NCI-H524 treated with DMSO at 0.1 percent for 48 hours (cell line): ENCODE measurements at regions not wholly inside any gene's neighbourhood (a gene's known extent, or its start where the extent isn't known, plus 50 kb on each side); places are given as distances from the start of the nearest gene placed in this dataset.

Experiments used
- DNase-seq: peaks from one replicate; lab custom pipeline; 2025; lab: John Stamatoyannopoulos, UW

GRCh38 chr11:103624708-103625623 is 411.5 kb upstream of the DDI1 start:
- no peak for DNase-seq

- no peak for DNase-seq
Measured at GRCh38 chr11:103625624-103625965, 410.8 kb upstream of the DDI1 start.

GRCh38 chr11:103628121-103628520 is 408.3 kb upstream of the DDI1 start:
- DNase-seq = no peak

- DNase-seq = no peak
Measured at GRCh38 chr11:103631841-103632240, 404.6 kb upstream of the DDI1 start.

- DNase-seq = no peak
Measured at GRCh38 chr11:103633068-103633788, 403.2 kb upstream of the DDI1 start.

- no peak for DNase-seq
Measured at GRCh38 chr11:103633819-103634590, 402.4 kb upstream of the DDI1 start.

- DNase-seq = no peak
Measured at GRCh38 chr11:103636232-103636631, 400.2 kb upstream of the DDI1 start.

GRCh38 chr11:103637295-103637694 is 399.1 kb upstream of the DDI1 start:
- no peak for DNase-seq

GRCh38 chr11:103637831-103638230 is 398.6 kb upstream of the DDI1 start:
- DNase-seq = no peak

- no peak for DNase-seq
Measured at GRCh38 chr11:103644676-103645075, 391.8 kb upstream of the DDI1 start.

GRCh38 chr11:103648054-103648453 is 388.4 kb upstream of the DDI1 start:
- no peak for DNase-seq

- DNase-seq = no peak
Measured at GRCh38 chr11:103648670-103649400, 387.6 kb upstream of the DDI1 start.

GRCh38 chr11:103649401-103649895 is 387.0 kb upstream of the DDI1 start:
- no peak for DNase-seq

- DNase-seq = no peak
Measured at GRCh38 chr11:103650330-103650729, 386.1 kb upstream of the DDI1 start.

- no peak for DNase-seq
Measured at GRCh38 chr11:103651341-103651998, 385.0 kb upstream of the DDI1 start.

GRCh38 chr11:103652013-103652412 is 384.4 kb upstream of the DDI1 start:
- DNase-seq = no peak

GRCh38 chr11:103656382-103656781 is 380.1 kb upstream of the DDI1 start:
- DNase-seq = no peak

GRCh38 chr11:103659206-103659618 is 377.2 kb upstream of the DDI1 start:
- DNase-seq = no peak

GRCh38 chr11:103659743-103660142 is 376.7 kb upstream of the DDI1 start:
- no peak for DNase-seq

- no peak for DNase-seq
Measured at GRCh38 chr11:103661185-103661584, 375.3 kb upstream of the DDI1 start.

- DNase-seq = no peak
Measured at GRCh38 chr11:103661991-103662390, 374.4 kb upstream of the DDI1 start.
